Nephron (organoid): ENCODE measurements at regions not wholly inside any gene's neighbourhood (a gene's known extent, or its start where the extent isn't known, plus 50 kb on each side); places are given as distances from the start of the nearest gene placed in this dataset.
"Not testable (repeated sequence)": the region's sequence is repeated elsewhere in the genome, so short reads cannot be mapped to it uniquely, and the experiment has no call there.

Source experiments
- H3K27ac Mint-ChIP-seq, 3 experiments: 2 replicates each; pipeline ENCODE4 v1.8.0; 2020; ENCODE audit warnings: mixed read lengths in 3 of 3, mild to moderate bottlenecking in 2 of 3, moderate library complexity in 1 of 3
- H3K27me3 Mint-ChIP-seq: 2 replicates; pipeline ENCODE4 v1.8.0; 2021; ENCODE audit warnings: low read depth, mild to moderate bottlenecking, moderate library complexity, mixed read lengths
- H3K36me3 Mint-ChIP-seq: 2 replicates; pipeline ENCODE4 v1.8.0; 2020; ENCODE audit warnings: low read depth, mixed read lengths
- H3K4me1 Mint-ChIP-seq: 2 replicates; pipeline ENCODE4 v1.8.0; 2020; ENCODE audit warnings: mixed read lengths
- H3K4me3 Mint-ChIP-seq, 3 experiments: 2 replicates each; pipeline ENCODE4 v1.8.0; 2020; ENCODE audit warnings: mild to moderate bottlenecking in 3 of 3, mixed read lengths in 3 of 3, moderate library complexity in 2 of 3
- H3K9me3 Mint-ChIP-seq: 2 replicates; pipeline ENCODE4 v1.8.0; 2020; ENCODE audit warnings: mixed read lengths
- CTCF ChIP-seq, 3 experiments: fragments of 200-600 bp; sonication (generic); IDR thresholded peaks; one replicate each; pipeline ENCODE4 v1.5.0; 2021; ENCODE audit warnings: antibody characterized with exemption in 3 of 3; ENCODE audit not compliant: unreplicated experiment in 3 of 3

- no peak for TF ChIP-seq CTCF (IDR thresholded peaks at IDR 0.05; ENCODE audit: unreplicated experiment in 3 of 3)
- H3K27ac Mint-ChIP-seq = peak overlapping the region in 2 of 3 experiments; percentile 4 to 59
- H3K36me3 Mint-ChIP-seq = peaks cover 3% of the 10 kb centered on the region
- H3K9me3 Mint-ChIP-seq = no peaks in the 10 kb centered on the region
- H3K4me3 Mint-ChIP-seq = no peak overlapping the region
- H3K4me1 Mint-ChIP-seq = no peaks in the 10 kb centered on the region
- no peaks in the 10 kb centered on the region for H3K27me3 Mint-ChIP-seq
Measured at GRCh38 chr7:79515358-79515757, 61.9 kb upstream of the MAGI2 start.

GRCh38 chr7:79513261-79513660 is 59.8 kb upstream of the MAGI2 start:
- no peak for TF ChIP-seq CTCF (IDR thresholded peaks at IDR 0.05; ENCODE audit: unreplicated experiment in 3 of 3)
- H3K36me3 Mint-ChIP-seq = peaks cover 3% of the 10 kb centered on the region

GRCh38 chr7:79512261-79512660 is 58.8 kb upstream of the MAGI2 start:
- no peak for TF ChIP-seq CTCF (IDR thresholded peaks at IDR 0.05; ENCODE audit: unreplicated experiment in 3 of 3)
- no peaks in the 10 kb centered on the region for H3K4me1 Mint-ChIP-seq
- peaks cover 3% of the 10 kb centered on the region for H3K36me3 Mint-ChIP-seq
- no peak overlapping the region for H3K4me3 Mint-ChIP-seq
- H3K27ac Mint-ChIP-seq = peak overlapping the region; percentile 8 to 76 (median 74)
- no peaks in the 10 kb centered on the region for H3K27me3 Mint-ChIP-seq
- H3K9me3 Mint-ChIP-seq = no peaks in the 10 kb centered on the region

More at GRCh38 chr7:79513261-79513660, 59.8 kb upstream of the MAGI2 start:
- Mint-ChIP-seq H3K27ac (peak overlapping the region; percentile 8 to 74 (median 69)), H3K9me3 (no peaks in the 10 kb centered on the region), H3K4me1 (no peaks in the 10 kb centered on the region), H3K27me3 (no peaks in the 10 kb centered on the region), H3K4me3 (peak overlapping the region in 2 of 3 experiments; percentile 5 to 16)

- not testable (repeated sequence) for H3K36me3 Mint-ChIP-seq, H3K27me3 Mint-ChIP-seq, H3K9me3 Mint-ChIP-seq, H3K4me1 Mint-ChIP-seq
- Mint-ChIP-seq H3K4me3 (peak overlapping the region in 1 of 3 experiments; percentile 26), H3K27ac (peak overlapping the region in 1 of 3 experiments; percentile 28)
Measured at GRCh38 chr7:79511056-79511455, 57.6 kb upstream of the MAGI2 start.

- H3K4me1 Mint-ChIP-seq = peaks cover 7% of the 10 kb centered on the region
- peak overlapping the region in 2 of 3 experiments; percentile 2 to 17 for H3K4me3 Mint-ChIP-seq
- no peaks in the 10 kb centered on the region for H3K27me3 Mint-ChIP-seq
- TF ChIP-seq CTCF (IDR thresholded peaks at IDR 0.05; ENCODE audit: unreplicated experiment in 3 of 3) = no peak
- H3K27ac Mint-ChIP-seq = peak overlapping the region; percentile 80 to 97 (median 83)
- peaks cover 3% of the 10 kb centered on the region for H3K36me3 Mint-ChIP-seq
- H3K9me3 Mint-ChIP-seq = no peaks in the 10 kb centered on the region
Measured at GRCh38 chr7:79507131-79507530, 53.7 kb upstream of the MAGI2 start.

GRCh38 chr7:79506481-79506880 is 53.0 kb upstream of the MAGI2 start:
- H3K27ac Mint-ChIP-seq = peak overlapping the region; percentile 83 to 97 (median 85)
- TF ChIP-seq CTCF (IDR thresholded peaks at IDR 0.05; ENCODE audit: unreplicated experiment in 3 of 3) = no peak
- H3K4me1 Mint-ChIP-seq = peaks cover 7% of the 10 kb centered on the region
- H3K36me3 Mint-ChIP-seq = peaks cover 3% of the 10 kb centered on the region
- no peaks in the 10 kb centered on the region for H3K9me3 Mint-ChIP-seq
- H3K4me3 Mint-ChIP-seq = no peak overlapping the region
- H3K27me3 Mint-ChIP-seq = no peaks in the 10 kb centered on the region
